Chondrocyte (in vitro differentiated cells): ENCODE measurements at regions not wholly inside any gene's neighbourhood (a gene's known extent, or its start where the extent isn't known, plus 50 kb on each side); places are given as distances from the start of the nearest gene placed in this dataset.

Experiments
- DNase-seq: peaks from one replicate; pipeline ENCODE4 v3.0.0; 2021; ENCODE audit warnings: mixed read lengths, low spot score
- H3K27ac Mint-ChIP-seq: one replicate; pipeline ENCODE4 v1.8.0; 2021; ENCODE audit warnings: mild to moderate bottlenecking, moderate library complexity, mixed read lengths; ENCODE audit not compliant: unreplicated experiment
- H3K27me3 Mint-ChIP-seq: 2 replicates; pipeline ENCODE4 v1.8.0; 2021; ENCODE audit warnings: low read depth, mixed read lengths
- H3K36me3 Mint-ChIP-seq: 2 replicates; pipeline ENCODE4 v1.8.0; 2021; ENCODE audit warnings: low read depth, mixed read lengths
- H3K4me1 Mint-ChIP-seq: 2 replicates; pipeline ENCODE4 v1.8.0; 2021; ENCODE audit warnings: low read depth, mild to moderate bottlenecking, mixed read lengths
- H3K4me3 Mint-ChIP-seq: one replicate; pipeline ENCODE4 v1.8.0; 2021; ENCODE audit warnings: mild to moderate bottlenecking, moderate library complexity, mixed read lengths; ENCODE audit not compliant: unreplicated experiment
- H3K9me3 Mint-ChIP-seq: 2 replicates; pipeline ENCODE4 v1.8.0; 2021; ENCODE audit warnings: low read depth, mixed read lengths
- CTCF ChIP-seq: fragments of 200-600 bp; sonication (generic); IDR thresholded peaks from 2 replicates; pipeline ENCODE4 v1.5.0; 2021; ENCODE audit warnings: antibody characterized with exemption, mild to moderate bottlenecking, moderate library complexity

- Mint-ChIP-seq H3K27ac (no peak overlapping the region), H3K9me3 (peaks cover 2% of the 10 kb centered on the region), H3K27me3 (no peaks in the 10 kb centered on the region), H3K36me3 (no peaks in the 10 kb centered on the region), H3K4me3 (no peak overlapping the region), H3K4me1 (peaks cover 11% of the 10 kb centered on the region)
- no peak for DNase-seq
- TF ChIP-seq CTCF, result no peak
Measured at GRCh38 chr11:33553486-33553885, 147.1 kb downstream of the C11orf91 start.

DNA sequence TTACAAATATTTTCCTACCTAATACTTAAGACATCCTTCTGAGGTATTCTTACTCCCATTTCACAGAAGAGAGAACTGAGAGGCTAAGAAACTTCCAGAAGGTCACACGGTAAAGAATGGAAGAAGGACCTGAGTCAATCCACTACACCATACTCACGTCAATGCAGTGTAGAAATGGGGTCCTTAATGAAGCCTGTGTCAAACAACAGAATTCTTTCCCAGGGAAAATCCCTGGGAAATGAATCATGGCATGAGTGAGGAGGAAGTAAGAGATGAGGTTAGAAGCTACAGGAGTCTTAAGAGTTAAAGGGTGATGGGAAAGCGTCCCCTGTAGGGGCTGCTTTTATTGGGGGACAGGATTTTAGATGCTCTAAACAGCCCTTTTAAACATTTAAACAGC is 147.9 kb downstream of the C11orf91 start:
- no peak for DNase-seq
- TF ChIP-seq CTCF, result no peak
- Mint-ChIP-seq H3K4me1 (peaks cover 8% of the 10 kb centered on the region), H3K4me3 (no peak overlapping the region), H3K9me3 (peaks cover 2% of the 10 kb centered on the region), H3K27me3 (no peaks in the 10 kb centered on the region), H3K36me3 (no peaks in the 10 kb centered on the region), H3K27ac (no peak overlapping the region)

GRCh38 chr11:33551051-33551450 is 149.6 kb downstream of the C11orf91 start:
- peaks cover 6% of the 10 kb centered on the region for H3K4me1 Mint-ChIP-seq
- no peak overlapping the region for H3K27ac Mint-ChIP-seq
- peaks cover 2% of the 10 kb centered on the region for H3K9me3 Mint-ChIP-seq
- H3K27me3 Mint-ChIP-seq, result no peaks in the 10 kb centered on the region
- no peak overlapping the region for H3K4me3 Mint-ChIP-seq
- H3K36me3 Mint-ChIP-seq, result no peaks in the 10 kb centered on the region
- DNase-seq, result no peak
- no peak for TF ChIP-seq CTCF

DNA sequence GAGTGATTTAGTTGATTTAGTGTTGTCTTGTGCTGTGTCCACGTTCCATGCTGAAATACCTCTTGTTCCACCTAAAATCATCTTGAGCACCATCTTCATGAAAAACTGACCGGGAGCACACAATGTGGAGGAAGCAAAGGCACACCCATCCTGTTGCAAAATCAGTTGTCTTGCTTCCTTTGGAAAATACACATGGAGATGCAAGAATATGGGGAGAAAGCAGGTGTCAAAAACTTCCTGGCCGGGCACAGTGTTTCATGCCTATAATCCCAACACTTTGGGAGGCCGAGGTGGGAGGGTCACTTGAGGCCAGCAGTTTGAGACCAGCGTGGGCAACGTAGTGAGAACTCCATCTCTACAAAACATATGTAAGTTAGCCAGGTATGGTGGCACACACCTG is 151.1 kb downstream of the C11orf91 start:
- no peak for TF ChIP-seq CTCF
- H3K36me3 Mint-ChIP-seq, result no peaks in the 10 kb centered on the region
- DNase-seq, result no peak
- no peak overlapping the region for H3K27ac Mint-ChIP-seq
- peaks cover 17% of the 10 kb centered on the region for H3K4me1 Mint-ChIP-seq
- no peaks in the 10 kb centered on the region for H3K27me3 Mint-ChIP-seq
- H3K4me3 Mint-ChIP-seq, result no peak overlapping the region
- no peaks in the 10 kb centered on the region for H3K9me3 Mint-ChIP-seq

DNA sequence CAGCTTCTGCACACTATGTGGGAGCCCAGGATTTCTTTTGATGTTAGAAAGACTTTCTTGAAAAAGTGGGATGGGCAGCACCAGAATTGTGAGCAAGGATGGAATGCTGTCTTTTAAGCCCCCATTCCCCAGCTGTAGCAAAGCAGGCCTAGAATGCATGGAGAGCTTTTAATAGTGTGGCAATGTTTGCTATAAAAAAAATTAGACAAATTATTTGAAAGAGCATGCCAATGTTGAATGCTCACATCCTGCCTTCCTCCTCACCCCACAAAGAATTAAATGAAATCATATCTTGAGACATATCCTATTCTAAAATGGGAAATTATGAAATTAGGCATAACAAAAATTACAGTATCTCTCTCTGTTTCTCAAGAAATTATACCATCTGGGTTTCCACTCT is 154.7 kb downstream of the C11orf91 start:
- TF ChIP-seq CTCF, result no peak
- Mint-ChIP-seq H3K27ac (peak overlapping the region; percentile 55), H3K4me1 (peaks cover 17% of the 10 kb centered on the region), H3K36me3 (no peaks in the 10 kb centered on the region), H3K27me3 (no peaks in the 10 kb centered on the region), H3K9me3 (no peaks in the 10 kb centered on the region), H3K4me3 (no peak overlapping the region)
- no peak for DNase-seq
